ENCODE measurements at regions not wholly inside any gene's neighbourhood (a gene's known extent, or its start where the extent isn't known, plus 50 kb on each side); places are given as distances from the start of the nearest gene placed in this dataset.

- intact Hi-C loops (cut with micrococcal nuclease; ENCODE audit: unreplicated experiment), result no loop called here
- BruUV-seq (replicated peaks), result no TSS peak
Measured at GRCh38 chr12:94864987-94865386, 138.5 kb downstream of the NDUFA12 start.

GRCh38 chr12:94863321-94864035 is 140.0 kb downstream of the NDUFA12 start:
- CTCF ChIA-PET, result no interaction called here

More at GRCh38 chr12:94864987-94865386, 138.5 kb downstream of the NDUFA12 start:
- CTCF ChIA-PET, result interaction anchor here (0.7 kb wide), 1 partner anchor 711 kb away, joined by 5 read pairs; no protein-coding TSS in a partner anchor
- H3K36me3 Mint-ChIP-seq (ENCODE audit: insufficient read depth, unreplicated experiment), result no peaks in the 10 kb centered on the region
- peaks cover 13% of the 10 kb centered on the region for H3K27me3 Mint-ChIP-seq (ENCODE audit: unreplicated experiment)
- H3K9me3 Mint-ChIP-seq (ENCODE audit: low read depth, unreplicated experiment), result no peaks in the 10 kb centered on the region
- no peak overlapping the region for H3K27ac Mint-ChIP-seq (ENCODE audit: unreplicated experiment)
- no peak overlapping the region for H3K4me3 Mint-ChIP-seq (ENCODE audit: low read depth, unreplicated experiment)
- no peaks in the 10 kb centered on the region for H3K4me1 Mint-ChIP-seq (ENCODE audit: low read depth, unreplicated experiment)
- no peak for DNase-seq
- TF ChIP-seq CTCF (IDR thresholded peaks at IDR 0.05; ENCODE audit: unreplicated experiment), result no peak

GRCh38 chr12:94862421-94862820 is 141.1 kb downstream of the NDUFA12 start:
- intact Hi-C loops (cut with micrococcal nuclease; ENCODE audit: unreplicated experiment), result no loop called here
- Mint-ChIP-seq H3K4me1 (ENCODE audit: low read depth, unreplicated experiment) (no peaks in the 10 kb centered on the region), H3K4me3 (ENCODE audit: low read depth, unreplicated experiment) (no peak overlapping the region), H3K27me3 (ENCODE audit: unreplicated experiment) (peaks cover 13% of the 10 kb centered on the region), H3K36me3 (ENCODE audit: insufficient read depth, unreplicated experiment) (no peaks in the 10 kb centered on the region), H3K27ac (ENCODE audit: unreplicated experiment) (no peak overlapping the region), H3K9me3 (ENCODE audit: low read depth, unreplicated experiment) (peaks cover 4% of the 10 kb centered on the region)
- BruUV-seq (replicated peaks), result no TSS peak
- no peak for TF ChIP-seq CTCF (IDR thresholded peaks at IDR 0.05; ENCODE audit: unreplicated experiment)
- CTCF ChIA-PET, result no interaction called here
- no peak for DNase-seq

More at GRCh38 chr12:94863321-94864035, 140.0 kb downstream of the NDUFA12 start:
- DNase-seq, result no peak
- Mint-ChIP-seq H3K4me1 (ENCODE audit: low read depth, unreplicated experiment) (no peaks in the 10 kb centered on the region), H3K27me3 (ENCODE audit: unreplicated experiment) (peaks cover 13% of the 10 kb centered on the region), H3K27ac (ENCODE audit: unreplicated experiment) (no peak overlapping the region), H3K4me3 (ENCODE audit: low read depth, unreplicated experiment) (no peak overlapping the region), H3K9me3 (ENCODE audit: low read depth, unreplicated experiment) (no peaks in the 10 kb centered on the region), H3K36me3 (ENCODE audit: insufficient read depth, unreplicated experiment) (no peaks in the 10 kb centered on the region)
- no peak for TF ChIP-seq CTCF (IDR thresholded peaks at IDR 0.05; ENCODE audit: unreplicated experiment)
- intact Hi-C loops (cut with micrococcal nuclease; ENCODE audit: unreplicated experiment), result no loop called here
- no TSS peak for BruUV-seq (replicated peaks)

- no peak for DNase-seq
- H3K27me3 Mint-ChIP-seq (ENCODE audit: unreplicated experiment), result peaks cover 33% of the 10 kb centered on the region
Measured at GRCh38 chr12:94856324-94856723, 147.2 kb downstream of the NDUFA12 start.

More at GRCh38 chr12:94856324-94856723, 147.2 kb downstream of the NDUFA12 start:
- intact Hi-C loops (cut with micrococcal nuclease; ENCODE audit: unreplicated experiment), result no loop called here
- no TSS peak for BruUV-seq (replicated peaks)
- no peak overlapping the region for H3K27ac Mint-ChIP-seq (ENCODE audit: unreplicated experiment)
- no peak overlapping the region for H3K4me3 Mint-ChIP-seq (ENCODE audit: low read depth, unreplicated experiment)
- TF ChIP-seq CTCF (IDR thresholded peaks at IDR 0.05; ENCODE audit: unreplicated experiment), result no peak
- peaks cover 4% of the 10 kb centered on the region for H3K9me3 Mint-ChIP-seq (ENCODE audit: low read depth, unreplicated experiment)
- H3K4me1 Mint-ChIP-seq (ENCODE audit: low read depth, unreplicated experiment), result no peaks in the 10 kb centered on the region
- no peaks in the 10 kb centered on the region for H3K36me3 Mint-ChIP-seq (ENCODE audit: insufficient read depth, unreplicated experiment)
- CTCF ChIA-PET, result no interaction called here

Data from Calu3 (cell line).